Astrocyte (in vitro differentiated cells and primary cell): ENCODE measurements at regions not wholly inside any gene's neighbourhood (a gene's known extent, or its start where the extent isn't known, plus 50 kb on each side); places are given as distances from the start of the nearest gene placed in this dataset.

ENCODE experiments used
- DNase-seq: peaks from one replicate; pipeline ENCODE4 v3.0.0-alpha.2; 2010; ENCODE audit warnings: low read depth
- FAIRE-seq: peaks from 2 replicates; lab custom pipeline; 2011; peaks lifted over from hg19 to GRCh38; lab: Jason Lieb, UNC
- H2AFZ ChIP-seq: 2 replicates; pipeline ENCODE4 v1.6.0; 2012; ENCODE audit warnings: low read depth, low read length, inconsistent platforms
- H3K27ac ChIP-seq: 2 replicates; pipeline ENCODE4 v1.5.1; 2011; ENCODE audit warnings: low read depth, low read length, inconsistent platforms
- H3K27me3 ChIP-seq: 2 replicates; pipeline ENCODE4 v1.6.0; 2011; ENCODE audit warnings: low read length, inconsistent platforms; ENCODE audit not compliant: insufficient read depth
- H3K36me3 ChIP-seq: 2 replicates; pipeline ENCODE4 v1.5.1; 2011; ENCODE audit warnings: low read length, inconsistent platforms; ENCODE audit not compliant: insufficient read depth
- H3K4me1 ChIP-seq: 2 replicates; pipeline ENCODE4 v1.5.1; 2011; ENCODE audit warnings: low read length, inconsistent platforms; ENCODE audit not compliant: insufficient read depth
- H3K4me2 ChIP-seq: 2 replicates; pipeline ENCODE4 v1.6.0; 2012; ENCODE audit warnings: low read length, inconsistent platforms
- H3K4me3 ChIP-seq: 2 replicates; pipeline ENCODE4 v1.5.1; 2011; ENCODE audit warnings: low read depth, mild to moderate bottlenecking, low read length, inconsistent platforms; ENCODE audit not compliant: insufficient read depth
- H3K79me2 ChIP-seq: 2 replicates; pipeline ENCODE4 v1.6.0; 2012; ENCODE audit warnings: mild to moderate bottlenecking, low read length, inconsistent platforms; ENCODE audit not compliant: insufficient read depth
- H3K9ac ChIP-seq: 2 replicates; pipeline ENCODE4 v1.6.0; 2012; ENCODE audit warnings: mild to moderate bottlenecking, low read length, inconsistent platforms
- H3K9me3 ChIP-seq: 2 replicates; pipeline ENCODE4 v1.5.1; 2012; ENCODE audit warnings: low read depth, mild to moderate bottlenecking, low read length, inconsistent platforms; ENCODE audit not compliant: insufficient read depth
- H4K20me1 ChIP-seq: 2 replicates; pipeline ENCODE4 v1.6.0; 2012; ENCODE audit warnings: low read length, inconsistent platforms; ENCODE audit not compliant: insufficient read depth
- H3K27ac Mint-ChIP-seq: one replicate; pipeline ENCODE4 v1.8.0; 2021; ENCODE audit warnings: mild to moderate bottlenecking, mixed read lengths; ENCODE audit not compliant: unreplicated experiment
- H3K27me3 Mint-ChIP-seq: one replicate; pipeline ENCODE4 v1.8.0; 2021; ENCODE audit warnings: low read depth, mixed read lengths; ENCODE audit not compliant: unreplicated experiment
- H3K36me3 Mint-ChIP-seq: one replicate; pipeline ENCODE4 v1.8.0; 2021; ENCODE audit warnings: low read depth, mixed read lengths; ENCODE audit not compliant: unreplicated experiment
- H3K4me1 Mint-ChIP-seq: one replicate; pipeline ENCODE4 v1.8.0; 2021; ENCODE audit warnings: low read depth, mixed read lengths; ENCODE audit not compliant: unreplicated experiment
- H3K4me3 Mint-ChIP-seq: one replicate; pipeline ENCODE4 v1.8.0; 2021; ENCODE audit warnings: mild to moderate bottlenecking, moderate library complexity, mixed read lengths; ENCODE audit not compliant: unreplicated experiment
- H3K9me3 Mint-ChIP-seq: one replicate; pipeline ENCODE4 v1.8.0; 2021; ENCODE audit warnings: mild to moderate bottlenecking, mixed read lengths; ENCODE audit not compliant: unreplicated experiment
- EZH2 ChIP-seq: IDR thresholded peaks from 2 replicates; pipeline ENCODE4 v1.6.1; 2012; ENCODE audit warnings: mild to moderate bottlenecking, low read length, inconsistent platforms; ENCODE audit not compliant: insufficient read depth
- TF ChIP-seq, protein P1 (sequence below): IDR thresholded peaks from 2 replicates; pipeline ENCODE4 v1.5.1; 2011; ENCODE audit warnings: low read depth, mild to moderate bottlenecking, inconsistent platforms, low read length, moderate library complexity; ENCODE audit not compliant: insufficient read depth

DNA sequence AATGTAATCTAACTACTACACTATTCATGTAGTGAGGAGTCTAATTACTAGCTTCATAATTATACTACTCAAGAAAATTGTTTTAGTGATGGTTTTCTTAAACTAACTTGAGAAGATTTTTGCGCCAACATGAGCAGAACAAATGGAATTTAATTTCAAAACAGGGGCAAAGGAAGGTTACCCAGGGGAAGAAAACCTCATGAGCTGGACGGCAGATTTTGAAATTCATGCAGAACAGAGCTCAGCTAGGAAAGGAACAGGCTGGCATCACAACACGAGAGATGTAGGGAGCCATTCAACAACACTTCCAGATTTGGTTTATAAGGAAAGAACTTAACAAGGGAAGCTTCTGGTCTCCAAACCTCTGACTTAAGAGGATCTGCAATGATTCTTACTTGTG lies 235.3 kb upstream of the PRKCQ start:
- H4K20me1 ChIP-seq: no peaks in the 10 kb centered on the region
- peaks cover 11% of the 10 kb centered on the region for H3K27me3 Mint-ChIP-seq
- H3K4me1 ChIP-seq: no peaks in the 10 kb centered on the region
- H3K9me3 ChIP-seq: no peaks in the 10 kb centered on the region
- DNase-seq: no peak
- no peak overlapping the region for H3K4me3 Mint-ChIP-seq
- no peak overlapping the region for H2AFZ ChIP-seq
- no peak overlapping the region for H3K9ac ChIP-seq
- H3K79me2 ChIP-seq: no peaks in the 10 kb centered on the region
- no peaks in the 10 kb centered on the region for H3K27me3 ChIP-seq
- FAIRE-seq: no peak
- no peaks in the 10 kb centered on the region for H3K36me3 ChIP-seq
- H3K9me3 Mint-ChIP-seq: no peaks in the 10 kb centered on the region
- H3K36me3 Mint-ChIP-seq: no peaks in the 10 kb centered on the region
- no peak overlapping the region for H3K4me3 ChIP-seq
- no peak overlapping the region for H3K27ac ChIP-seq
- H3K4me1 Mint-ChIP-seq: no peaks in the 10 kb centered on the region
- TF ChIP-seq EZH2: no peak
- TF ChIP-seq, protein P1, sequence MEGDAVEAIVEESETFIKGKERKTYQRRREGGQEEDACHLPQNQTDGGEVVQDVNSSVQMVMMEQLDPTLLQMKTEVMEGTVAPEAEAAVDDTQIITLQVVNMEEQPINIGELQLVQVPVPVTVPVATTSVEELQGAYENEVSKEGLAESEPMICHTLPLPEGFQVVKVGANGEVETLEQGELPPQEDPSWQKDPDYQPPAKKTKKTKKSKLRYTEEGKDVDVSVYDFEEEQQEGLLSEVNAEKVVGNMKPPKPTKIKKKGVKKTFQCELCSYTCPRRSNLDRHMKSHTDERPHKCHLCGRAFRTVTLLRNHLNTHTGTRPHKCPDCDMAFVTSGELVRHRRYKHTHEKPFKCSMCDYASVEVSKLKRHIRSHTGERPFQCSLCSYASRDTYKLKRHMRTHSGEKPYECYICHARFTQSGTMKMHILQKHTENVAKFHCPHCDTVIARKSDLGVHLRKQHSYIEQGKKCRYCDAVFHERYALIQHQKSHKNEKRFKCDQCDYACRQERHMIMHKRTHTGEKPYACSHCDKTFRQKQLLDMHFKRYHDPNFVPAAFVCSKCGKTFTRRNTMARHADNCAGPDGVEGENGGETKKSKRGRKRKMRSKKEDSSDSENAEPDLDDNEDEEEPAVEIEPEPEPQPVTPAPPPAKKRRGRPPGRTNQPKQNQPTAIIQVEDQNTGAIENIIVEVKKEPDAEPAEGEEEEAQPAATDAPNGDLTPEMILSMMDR: no peak
- H3K27ac Mint-ChIP-seq: no peak overlapping the region
- H3K4me2 ChIP-seq: no peak overlapping the region

DNA sequence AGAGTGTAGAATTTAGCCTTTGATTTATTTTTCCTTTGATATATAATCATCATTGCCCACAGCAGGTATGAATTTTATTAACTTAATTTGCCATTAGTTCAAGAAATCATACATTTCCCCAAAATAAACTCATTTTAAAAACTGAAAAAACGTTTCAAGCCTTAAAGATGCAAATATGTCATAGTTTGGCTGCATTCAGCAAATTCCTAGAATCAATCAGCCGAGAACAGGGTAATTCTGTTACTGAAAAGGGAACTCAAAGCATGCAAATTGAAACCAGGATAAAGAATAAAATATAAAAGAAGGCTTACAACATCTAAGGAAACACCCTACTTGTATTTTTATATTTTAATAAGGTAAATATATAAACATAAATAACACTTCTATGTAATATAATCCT lies 233.8 kb upstream of the PRKCQ start:
- H3K4me1 Mint-ChIP-seq: no peaks in the 10 kb centered on the region
- H3K4me3 ChIP-seq: no peak overlapping the region

DNA sequence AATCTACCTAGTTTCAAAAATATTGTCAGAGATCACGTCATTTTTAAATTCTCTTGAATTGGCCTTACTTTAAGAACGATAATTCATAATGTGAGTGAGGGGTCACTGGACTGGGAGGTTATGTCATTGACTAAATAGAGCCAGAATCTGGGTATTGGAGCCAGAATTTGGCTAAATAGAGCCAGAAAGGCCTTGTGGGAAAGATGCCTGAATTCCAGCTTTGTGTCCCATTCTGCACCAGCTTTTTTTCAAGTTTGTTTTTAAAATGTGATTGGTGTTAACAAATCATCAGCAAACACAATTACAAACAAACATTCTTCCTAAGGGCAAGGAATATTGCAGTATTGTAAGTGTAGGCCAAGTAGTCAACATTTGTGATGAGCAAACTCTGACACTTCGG lies 233.2 kb upstream of the PRKCQ start:
- H3K36me3 ChIP-seq: no peaks in the 10 kb centered on the region
- Mint-ChIP-seq H3K4me3 (no peak overlapping the region), H3K27ac (no peak overlapping the region), H3K4me1 (no peaks in the 10 kb centered on the region), H3K27me3 (no peaks in the 10 kb centered on the region), H3K9me3 (no peaks in the 10 kb centered on the region), H3K36me3 (no peaks in the 10 kb centered on the region)
- no peak overlapping the region for H3K27ac ChIP-seq
- DNase-seq (no peak), FAIRE-seq (no peak)
- no peaks in the 10 kb centered on the region for H3K27me3 ChIP-seq
- no peaks in the 10 kb centered on the region for H3K9me3 ChIP-seq
- H3K9ac ChIP-seq: no peak overlapping the region
- H2AFZ ChIP-seq: no peak overlapping the region
- TF ChIP-seq EZH2: no peak
- TF ChIP-seq, protein P1: no peak
- H4K20me1 ChIP-seq: no peaks in the 10 kb centered on the region
- H3K4me2 ChIP-seq: no peak overlapping the region
- no peak overlapping the region for H3K4me3 ChIP-seq
- H3K4me1 ChIP-seq: no peaks in the 10 kb centered on the region
- no peaks in the 10 kb centered on the region for H3K79me2 ChIP-seq

More for the DNA sequence above, 233.8 kb upstream of the PRKCQ start:
- H3K4me2 ChIP-seq: no peak overlapping the region
- H3K27me3 ChIP-seq: no peaks in the 10 kb centered on the region
- no peaks in the 10 kb centered on the region for H4K20me1 ChIP-seq
- H3K4me3 Mint-ChIP-seq: no peak overlapping the region
- no peak for FAIRE-seq
- no peaks in the 10 kb centered on the region for H3K4me1 ChIP-seq
- no peaks in the 10 kb centered on the region for H3K9me3 ChIP-seq
- H3K27me3 Mint-ChIP-seq: peaks cover 2% of the 10 kb centered on the region
- H3K36me3 ChIP-seq: no peaks in the 10 kb centered on the region
- TF ChIP-seq, protein P1: no peak
- no peak for TF ChIP-seq EZH2
- H3K9ac ChIP-seq: no peak overlapping the region
- no peaks in the 10 kb centered on the region for H3K9me3 Mint-ChIP-seq
- no peak overlapping the region for H2AFZ ChIP-seq
- no peaks in the 10 kb centered on the region for H3K36me3 Mint-ChIP-seq
- H3K27ac Mint-ChIP-seq: no peak overlapping the region
- DNase-seq: no peak
- no peak overlapping the region for H3K27ac ChIP-seq
- no peaks in the 10 kb centered on the region for H3K79me2 ChIP-seq
